Endothelial cell of umbilical vein (primary cell): ENCODE measurements at regions not wholly inside any gene's neighbourhood (a gene's known extent, or its start where the extent isn't known, plus 50 kb on each side); places are given as distances from the start of the nearest gene placed in this dataset.

Source experiments
- BruUV-seq: library from RNA; stranded (reverse); fragments of 400-500 nt; replicated peaks from 2 replicates; lab custom pipeline; 2021; lab: Mats Ljungman, UMichigan
- CTCF ChIA-PET: fragments of 300-600, 350-600 bp; sonication (Branson Sonifier 250); formaldehyde crosslinking; loops from one replicate; lab custom pipeline; 2021; ENCODE audit warnings: antibody characterized with exemption, inconsistent platforms; lab: Charles Lee
- POLR2A ChIA-PET: fragments of 300-600, 350-600 bp; sonication (Branson Sonifier 250); formaldehyde crosslinking; loops from one replicate; lab custom pipeline; 2021; ENCODE audit warnings: antibody characterized with exemption, inconsistent platforms; lab: Charles Lee
- DNase-seq: peaks from one replicate; pipeline ENCODE4 v3.0.0-alpha.2; 2011; ENCODE audit warnings: low read depth, low spot score
- FAIRE-seq: peaks from 2 replicates; lab custom pipeline; 2011; peaks lifted over from hg19 to GRCh38; lab: Jason Lieb, UNC
- H2AFZ ChIP-seq: 2 replicates; pipeline ENCODE4 v1.6.0; 2012; ENCODE audit warnings: low read depth, low read length, control low read depth, inconsistent platforms
- H3K27ac ChIP-seq: 2 replicates; pipeline ENCODE4 v1.5.1; 2011; ENCODE audit warnings: low read depth, mild to moderate bottlenecking, control low read depth, low read length, moderate library complexity; ENCODE audit not compliant: insufficient read depth
- H3K27me3 ChIP-seq, 2 experiments: 2 replicates each; pipeline versions ENCODE4 v1.6.0 to v1.6.1; 2011; ENCODE audit warnings: low read length in 2 of 2, mixed read lengths in 1 of 2; ENCODE audit not compliant: control insufficient read depth in 2 of 2, insufficient read depth in 2 of 2
- H3K36me3 ChIP-seq, 2 experiments: 2 replicates in 1 of 2; 3 replicates in 1 of 2; pipeline ENCODE4 v1.5.1; 2011; ENCODE audit warnings: low read length in 2 of 2, mild to moderate bottlenecking in 1 of 2, moderate library complexity in 1 of 2; ENCODE audit not compliant: control insufficient read depth in 2 of 2, insufficient read depth in 2 of 2; ENCODE audit errors: extremely low read depth in 1 of 2
- H3K4me1 ChIP-seq: 3 replicates; pipeline ENCODE4 v1.5.1; 2011; ENCODE audit warnings: mild to moderate bottlenecking, low read length; ENCODE audit not compliant: control insufficient read depth, insufficient read depth; ENCODE audit errors: extremely low read depth
- H3K4me2 ChIP-seq: 2 replicates; pipeline ENCODE4 v1.6.1; 2011; ENCODE audit warnings: low read length, control low read depth, mixed read lengths; ENCODE audit not compliant: insufficient read depth
- H3K4me3 ChIP-seq, 3 experiments: fragments of 200-600 bp in 1 of 3; sonication (generic), shearing (Covaris generic) in 1 of 3; replicated peaks in 1 of 3; 2 replicates each; pipeline ENCODE4 v1.5.1; 2011 to 2016; ENCODE audit warnings: control low read depth in 3 of 3, low read length in 3 of 3, mild to moderate bottlenecking in 2 of 3, inconsistent platforms in 1 of 3, low read depth in 1 of 3, moderate library complexity in 1 of 3; ENCODE audit not compliant: insufficient read depth in 1 of 3
- H3K79me2 ChIP-seq: 2 replicates; pipeline ENCODE4 v1.6.0; 2012; ENCODE audit warnings: low read length, inconsistent platforms; ENCODE audit not compliant: control insufficient read depth, insufficient read depth
- H3K9ac ChIP-seq: replicated peaks from 2 replicates; pipeline ENCODE3; 2011; ENCODE audit warnings: low read length, control low read depth; ENCODE audit not compliant: insufficient read depth; ENCODE audit errors: extremely low read depth
- H3K9me1 ChIP-seq: replicated peaks from 3 replicates; pipeline ENCODE4 v1.6.0; 2011; ENCODE audit warnings: mild to moderate bottlenecking, low read length; ENCODE audit not compliant: control insufficient read depth, insufficient read depth; ENCODE audit errors: extremely low read depth
- H3K9me3 ChIP-seq: replicated peaks from 2 replicates; pipeline ENCODE4 v1.5.1; 2012; ENCODE audit warnings: low read length, inconsistent platforms; ENCODE audit not compliant: control insufficient read depth, insufficient read depth
- H4K20me1 ChIP-seq: replicated peaks from 2 replicates; pipeline ENCODE3; 2011; ENCODE audit warnings: mild to moderate bottlenecking, low read length; ENCODE audit not compliant: control insufficient read depth, insufficient read depth; ENCODE audit errors: extremely low read depth
- EZH2 ChIP-seq: IDR thresholded peaks from 2 replicates; pipeline ENCODE4 v1.6.1; 2012; ENCODE audit warnings: borderline replicate concordance, low read depth, mild to moderate bottlenecking, moderate library complexity, low read length, inconsistent platforms; ENCODE audit not compliant: severe bottlenecking
- FOS ChIP-seq: IDR thresholded peaks from 2 replicates; pipeline ENCODE4 v1.6.1; 2011; ENCODE audit warnings: mild to moderate bottlenecking, low read length, moderate library complexity, borderline replicate concordance; ENCODE audit not compliant: insufficient read depth
- JUN ChIP-seq: IDR thresholded peaks from 2 replicates; pipeline ENCODE4 v1.6.1; 2011; ENCODE audit warnings: borderline replicate concordance, low read depth; ENCODE audit not compliant: insufficient read length, insufficient read depth
- MAX ChIP-seq: IDR thresholded peaks from 2 replicates; pipeline ENCODE4 v1.6.1; 2011; ENCODE audit not compliant: insufficient read depth, insufficient read length
- MYC ChIP-seq: IDR thresholded peaks from one replicate; pipeline ENCODE4 v1.6.1; 2011; ENCODE audit warnings: mild to moderate bottlenecking, low read depth, low read length
- POLR2A ChIP-seq: IDR thresholded peaks from 2 replicates; pipeline ENCODE4 v1.6.1; 2012; ENCODE audit warnings: low read depth, mild to moderate bottlenecking, control low read depth, low read length
- POLR2AphosphoS5 ChIP-seq: IDR thresholded peaks from 2 replicates; pipeline ENCODE4 v1.6.1; 2012; ENCODE audit warnings: low read depth, mild to moderate bottlenecking, control low read depth, low read length, moderate library complexity; ENCODE audit not compliant: insufficient read depth
- dilution Hi-C: fragments of 300-500 bp; cut with MboI; formaldehyde crosslinking; loops from one replicate; pipeline ENCODE4 v1.15.0; 2019; ENCODE audit warnings: low sequenced_read_pairs; ENCODE audit not compliant: extremely low pct_ligation_motif_present
- intact Hi-C: fragments of 100-400 bp; cut with micrococcal nuclease; formaldehyde crosslinking; loops from one replicate; pipeline ENCODE4 v1.10.0; 2022

- H3K9me1 ChIP-seq, result no peaks in the 10 kb centered on the region
- no peak for TF ChIP-seq POLR2A
- POLR2A ChIA-PET, result no interaction called here
- no peaks in the 10 kb centered on the region for H3K79me2 ChIP-seq
- no peak overlapping the region for H3K4me2 ChIP-seq
- FAIRE-seq (no peak), DNase-seq (no peak)
- H3K9ac ChIP-seq, result no peak overlapping the region
- H3K9me3 ChIP-seq, result no peaks in the 10 kb centered on the region
- H3K4me3 ChIP-seq, result no peak overlapping the region
- peaks cover 0 to 2% of the 10 kb centered on the region in 2 experiments for H3K27me3 ChIP-seq
- H4K20me1 ChIP-seq, result no peaks in the 10 kb centered on the region
- dilution Hi-C loops (no loop called here), intact Hi-C loops (no loop called here)
- H3K36me3 ChIP-seq, result no peaks in the 10 kb centered on the region
- no peak overlapping the region for H2AFZ ChIP-seq
- CTCF ChIA-PET, result interaction anchor here (1.1 kb wide), 1 partner anchor 116 kb away, joined by 3 read pairs; no protein-coding TSS in a partner anchor
- H3K4me1 ChIP-seq, result no peaks in the 10 kb centered on the region
- BruUV-seq, result no TSS peak
- H3K27ac ChIP-seq, result no peak overlapping the region
These were observed 291.3 kb upstream of the PLXNA2 start for GRCh38 chr1:208535511-208535910.

- dilution Hi-C loops, result no loop called here
- no peak for FAIRE-seq
These were observed 292.0 kb upstream of the PLXNA2 start for GRCh38 chr1:208536212-208536611.

More at GRCh38 chr1:208536212-208536611, 292.0 kb upstream of the PLXNA2 start:
- Histone ChIP-seq H3K27ac (no peak overlapping the region), H4K20me1 (no peaks in the 10 kb centered on the region), H3K4me3 (no peak overlapping the region), H3K36me3 (no peaks in the 10 kb centered on the region), H3K4me1 (no peaks in the 10 kb centered on the region), H3K4me2 (no peak overlapping the region), H3K79me2 (no peaks in the 10 kb centered on the region), H3K27me3 (peaks cover 0 to 2% of the 10 kb centered on the region in 2 experiments), H3K9me3 (no peaks in the 10 kb centered on the region), H3K9me1 (no peaks in the 10 kb centered on the region), H3K9ac (no peak overlapping the region), H2AFZ (no peak overlapping the region)
- no TSS peak for BruUV-seq
- TF ChIP-seq POLR2AphosphoS5, result no peak
- TF ChIP-seq MAX, result no peak
- TF ChIP-seq MYC, result no peak
- no peak for TF ChIP-seq JUN
- TF ChIP-seq EZH2, result no peak
- TF ChIP-seq POLR2A, result no peak
- TF ChIP-seq FOS, result no peak
- ChIA-PET CTCF (no interaction called here), POLR2A (no interaction called here)
- no peak for DNase-seq
- intact Hi-C loops, result no loop called here
